ENCODE measurements at regions not wholly inside any gene's neighbourhood (a gene's known extent, or its start where the extent isn't known, plus 50 kb on each side); places are given as distances from the start of the nearest gene placed in this dataset.
"Not testable (repeated sequence)": the region's sequence is repeated elsewhere in the genome, so short reads cannot be mapped to it uniquely, and the experiment has no call there.

- not testable (repeated sequence) for DNase-seq
These were observed 54.8 kb upstream of the ZNF717 start for GRCh38 chr3:75840160-75840559.

DNA sequence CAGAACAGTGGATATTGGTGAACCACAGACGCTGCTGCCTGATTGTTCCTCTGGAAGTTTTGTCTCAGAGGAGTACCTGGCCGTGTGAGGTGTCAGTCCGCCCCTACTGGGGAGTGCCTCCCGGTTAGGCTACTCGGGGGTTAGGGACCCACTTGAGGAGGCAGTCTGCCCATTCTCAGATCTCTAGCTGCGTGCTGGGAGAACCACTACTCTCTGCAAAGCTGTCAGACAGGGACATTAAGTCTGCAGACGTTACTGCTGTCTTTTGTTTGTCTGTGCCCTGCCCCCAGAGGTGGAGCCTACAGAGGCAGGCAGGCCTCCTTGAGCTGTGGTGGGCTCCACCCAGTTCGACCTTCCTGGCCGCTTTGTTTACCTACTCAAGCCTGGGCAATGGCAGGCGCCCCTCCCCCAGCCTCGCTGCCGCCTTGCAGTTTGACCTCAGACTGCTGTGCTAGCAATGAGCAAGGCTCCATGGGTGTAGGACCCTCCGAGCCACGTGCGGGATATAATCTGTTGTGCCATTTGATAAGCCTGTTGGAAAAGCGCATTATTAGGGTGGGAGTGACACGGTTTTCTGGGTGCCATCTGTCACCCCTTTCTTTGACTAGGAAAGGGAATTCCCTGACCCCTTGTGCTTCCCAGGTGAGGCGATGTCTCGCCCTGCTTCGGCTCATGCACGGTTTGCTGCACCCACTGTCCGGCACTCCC is 65.1 kb upstream of the ZNF717 start:
- DNase-seq, result not testable (repeated sequence)

DNA sequence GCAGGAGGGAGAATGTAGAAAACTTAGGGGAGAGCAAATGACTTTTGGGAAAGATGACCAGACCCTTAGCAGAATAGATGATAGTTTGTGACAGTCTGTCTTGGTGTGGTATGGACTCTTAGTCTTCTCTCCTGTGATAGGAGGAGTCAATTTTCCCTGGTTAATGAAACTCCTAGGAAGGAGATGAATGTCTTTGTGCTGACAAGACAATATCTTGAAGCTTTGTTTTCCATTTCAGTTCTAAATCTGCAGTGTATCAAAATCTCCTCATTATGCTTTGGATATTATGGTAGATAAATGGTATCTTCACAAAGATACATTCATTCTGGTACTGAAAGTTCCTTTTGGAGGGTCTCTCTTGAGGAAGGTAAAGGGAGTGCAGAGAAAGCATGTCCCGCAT is 77.8 kb upstream of the ZNF717 start:
- no peak for DNase-seq

DNA sequence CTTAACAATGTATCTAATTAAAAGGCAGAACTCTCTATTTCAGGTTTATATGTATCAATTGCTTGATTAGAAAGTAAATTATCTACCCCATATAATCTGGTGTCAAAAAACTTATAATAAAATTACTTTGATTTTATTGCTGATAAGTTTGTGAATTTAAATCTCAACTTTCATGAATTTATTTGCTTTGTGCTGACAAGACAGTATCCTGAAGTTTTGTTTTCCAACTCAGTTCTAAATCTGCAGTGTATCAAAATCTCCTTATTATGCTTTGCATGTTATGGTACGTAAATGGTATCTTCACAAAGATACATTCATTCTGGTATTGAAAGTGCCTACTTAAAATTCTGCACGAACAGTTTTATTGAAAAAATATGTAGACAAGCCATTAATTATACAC is 78.5 kb upstream of the ZNF717 start:
- DNase-seq, result no peak

DNA sequence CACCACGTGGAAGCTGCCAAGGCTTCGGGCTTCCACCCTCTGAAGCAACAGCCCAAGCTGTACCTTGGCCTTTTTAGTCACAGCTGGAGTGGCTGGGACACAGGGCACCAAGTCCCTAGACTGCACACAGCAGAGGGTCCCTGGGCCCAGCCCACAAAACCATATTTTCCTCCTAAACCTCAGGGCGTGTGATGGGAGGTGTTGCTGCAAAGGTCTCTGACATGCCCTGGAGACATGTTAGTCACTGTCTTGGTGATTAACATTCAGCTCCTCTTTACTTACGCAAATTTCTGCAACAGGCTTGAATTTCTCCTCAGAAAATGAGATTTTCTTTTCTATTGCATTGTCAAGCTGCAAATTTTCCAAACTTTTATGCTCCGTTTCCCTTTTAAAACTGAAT is 98.4 kb upstream of the ZNF717 start:
- DNase-seq, result not testable (repeated sequence)

GRCh38 chr3:75886971-75887526 is 101.7 kb upstream of the ZNF717 start:
- no peak for DNase-seq

- DNase-seq, result no peak
These were observed 108.9 kb upstream of the ZNF717 start for GRCh38 chr3:75894234-75894633.

DNA sequence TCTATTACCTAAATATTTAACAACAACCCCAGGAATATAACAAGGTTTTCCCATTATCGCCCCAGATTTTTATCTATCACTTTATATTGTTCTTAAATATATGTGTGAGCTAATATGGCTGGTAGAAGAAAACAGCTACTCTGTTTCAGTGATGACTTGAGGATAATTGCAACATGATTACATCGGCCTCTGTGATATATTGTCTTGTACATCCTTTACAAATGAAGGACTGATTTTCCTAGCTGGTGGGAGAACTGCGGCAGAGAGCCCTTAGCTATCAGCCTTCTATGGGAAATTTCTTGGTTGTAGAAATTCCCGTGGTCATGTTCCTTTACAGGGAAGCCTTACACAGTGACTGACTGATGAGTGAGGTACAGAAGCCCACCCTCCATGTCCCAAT is 110.9 kb upstream of the ZNF717 start:
- no peak for DNase-seq

DNA sequence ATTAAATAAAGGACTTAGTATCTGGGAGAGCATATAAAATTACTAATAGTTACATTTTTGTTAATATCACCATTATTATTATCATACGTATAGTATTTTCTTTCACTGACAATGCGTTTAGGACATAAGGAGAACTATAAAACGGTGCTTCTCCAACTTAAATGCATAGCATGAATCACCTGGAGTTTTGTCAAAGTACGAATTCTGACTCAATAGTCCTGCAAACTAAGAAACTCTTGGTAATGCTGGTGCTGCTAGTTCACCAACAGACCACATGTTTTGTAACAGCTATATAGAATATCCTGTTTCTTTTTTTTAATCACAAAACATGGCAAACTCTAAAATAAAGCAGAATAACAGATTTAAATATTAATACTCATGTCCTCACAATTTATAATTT is 116.1 kb upstream of the ZNF717 start:
- not testable (repeated sequence) for DNase-seq

DNA sequence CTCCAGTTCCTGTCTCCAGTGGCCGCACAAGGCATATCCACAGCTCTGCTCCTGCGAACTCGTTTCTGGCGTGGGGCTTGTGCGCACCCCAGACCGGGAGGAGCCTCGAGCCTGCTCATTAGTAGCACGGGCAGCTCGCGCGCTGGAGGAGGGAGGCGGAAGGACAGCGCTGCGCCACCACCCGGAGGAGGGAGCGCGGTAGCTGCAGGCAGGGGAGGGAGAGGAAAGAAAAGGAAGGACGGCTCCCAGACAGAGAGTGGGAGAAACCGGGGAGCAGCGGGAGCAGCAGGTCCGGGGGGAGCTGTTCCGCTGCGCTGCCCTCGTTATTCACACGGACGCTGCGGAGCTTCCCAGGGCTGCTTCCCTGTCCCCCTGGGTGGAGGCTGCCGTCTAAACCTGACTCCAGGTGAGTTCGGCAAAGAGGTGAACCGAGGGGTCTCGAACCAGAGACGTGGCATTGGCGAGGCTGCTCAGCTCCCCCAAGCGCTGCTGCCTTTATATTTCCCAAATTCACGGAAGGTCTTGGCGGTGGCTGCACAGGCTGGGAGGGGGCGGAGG is 121.3 kb upstream of the ZNF717 start:
- DNase-seq, result peak; percentile 60

DNA sequence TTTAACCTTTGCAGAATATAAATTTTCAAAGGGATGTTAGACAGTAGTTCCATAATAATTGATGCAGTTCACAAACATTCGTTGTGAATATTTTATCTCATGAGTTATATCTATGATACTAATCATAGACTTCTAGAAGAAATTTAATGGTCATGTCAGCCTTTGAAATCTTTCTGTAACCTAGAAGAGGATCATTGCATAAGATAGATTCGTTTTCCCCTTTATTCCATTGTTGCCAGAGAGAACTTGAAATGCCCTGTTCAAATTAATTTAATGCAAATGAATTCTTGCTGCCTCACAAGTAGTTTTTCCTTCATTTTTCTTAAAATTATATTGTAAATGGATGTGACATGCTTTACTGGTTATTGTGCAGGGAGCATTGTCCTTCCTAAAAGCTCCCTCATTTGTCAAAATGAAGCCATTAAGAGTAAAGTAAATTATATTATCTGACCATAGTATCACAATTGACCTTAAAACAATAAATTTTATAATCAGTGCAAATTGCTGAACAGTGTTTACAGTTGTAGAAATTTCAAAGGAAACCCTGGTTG is 128.5 kb upstream of the ZNF717 start:
- no peak for DNase-seq

- not testable (repeated sequence) for DNase-seq
These were observed 129.4 kb upstream of the ZNF717 start for GRCh38 chr3:75914741-75915140.

GRCh38 chr3:75938921-75939320 is 153.6 kb upstream of the ZNF717 start:
- DNase-seq, result no peak

GRCh38 chr3:75951941-75952340 is 166.6 kb upstream of the ZNF717 start:
- no peak for DNase-seq

GRCh38 chr3:75960031-75960430 is 174.7 kb upstream of the ZNF717 start:
- DNase-seq, result not testable (repeated sequence)

GRCh38 chr3:75962054-75962453 is 176.7 kb upstream of the ZNF717 start:
- DNase-seq, result not testable (repeated sequence)

DNA sequence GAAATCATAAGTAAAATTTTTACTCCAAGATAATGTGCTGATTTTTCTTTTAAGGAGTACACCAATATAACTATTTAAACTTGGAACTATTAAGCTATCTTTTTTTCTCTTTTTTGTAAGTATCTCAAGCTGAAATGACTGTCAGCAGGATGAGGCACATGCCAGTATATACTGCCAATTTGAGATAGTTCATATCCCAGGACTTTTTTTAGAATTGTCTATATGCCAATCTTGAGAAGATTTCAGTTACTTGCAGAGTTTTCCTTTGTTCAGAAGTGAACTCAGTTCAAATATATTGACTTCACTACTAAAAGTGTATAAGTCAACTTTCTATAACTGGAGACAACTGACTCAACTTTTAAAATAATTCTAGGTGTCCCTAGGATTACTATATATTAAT is 181.7 kb upstream of the ZNF717 start:
- no peak for DNase-seq

GRCh38 chr3:75978686-75979085 is 193.3 kb upstream of the ZNF717 start:
- DNase-seq, result no peak

DNA sequence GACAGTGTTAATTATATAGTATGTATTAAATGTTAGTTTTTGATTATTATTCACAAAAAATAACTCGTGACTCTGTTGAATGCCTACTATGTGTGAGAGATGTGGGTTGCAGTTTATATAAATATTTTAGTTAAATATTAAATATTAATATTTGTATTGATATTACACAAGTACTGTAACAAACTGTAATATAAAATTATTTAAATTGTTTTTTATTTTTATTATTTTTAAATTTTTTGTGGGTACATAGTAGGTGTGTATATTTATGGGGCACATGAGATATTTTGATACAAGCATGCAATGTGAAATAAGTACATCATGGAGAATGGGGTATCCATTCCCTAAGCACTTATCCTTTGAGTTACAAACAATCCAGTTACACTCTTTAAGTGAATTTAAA is 196.1 kb upstream of the ZNF717 start:
- DNase-seq, result no peak

- DNase-seq, result no peak
These were observed 196.8 kb upstream of the ZNF717 start for GRCh38 chr3:75982151-75982550.

DNA sequence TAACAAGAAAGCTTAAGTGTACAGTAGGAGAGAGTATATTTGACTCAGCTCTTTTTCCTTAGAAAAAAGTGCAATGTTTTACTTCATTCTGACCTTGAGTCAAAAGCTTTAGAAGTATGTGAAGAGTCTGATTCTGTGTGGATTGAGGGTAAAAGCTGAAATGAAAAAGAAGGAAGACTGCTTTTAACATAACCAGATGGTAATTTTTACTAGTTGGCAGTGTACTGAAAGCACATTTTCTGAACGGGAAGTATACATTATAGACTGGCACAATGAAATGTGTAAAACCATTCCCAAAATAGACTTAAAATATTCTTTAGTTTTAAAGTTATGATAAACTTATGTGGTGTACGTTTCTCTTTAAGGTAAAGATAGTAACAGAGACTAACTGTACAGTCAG is 197.8 kb upstream of the ZNF717 start:
- DNase-seq, result no peak

DNA sequence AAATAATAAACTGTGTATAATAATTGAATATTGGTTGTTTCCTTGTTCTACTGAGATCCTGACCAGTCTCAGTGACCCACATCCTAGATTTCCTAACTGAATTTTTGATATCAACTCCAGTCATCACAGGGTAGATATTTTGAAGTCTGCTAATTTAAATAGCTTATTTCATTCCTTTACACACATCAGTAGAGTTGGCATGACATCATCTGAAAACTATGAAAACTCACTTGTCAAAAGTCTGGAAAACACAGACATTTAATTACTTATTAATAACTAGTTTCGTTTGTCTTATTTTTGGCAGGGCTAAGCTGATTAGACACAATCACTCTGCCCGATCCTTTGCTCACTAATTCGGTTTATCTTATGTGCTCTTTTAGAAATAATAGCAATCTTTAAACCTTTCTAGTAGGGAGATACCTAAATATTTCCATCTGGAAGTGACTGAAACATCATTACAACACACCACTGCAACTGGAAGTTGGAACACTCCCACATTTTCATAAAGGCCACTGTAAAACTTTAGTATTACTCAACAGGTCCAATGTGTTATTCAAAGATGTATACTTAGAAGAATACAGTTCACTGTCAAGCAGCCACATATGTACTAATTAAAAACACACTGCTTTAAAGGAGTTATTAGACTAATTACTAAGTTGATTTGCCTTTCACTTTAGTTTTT is 198.4 kb upstream of the ZNF717 start:
- no peak for DNase-seq

- no peak for DNase-seq
These were observed 200.1 kb upstream of the ZNF717 start for GRCh38 chr3:75985432-75985831.

- peak; percentile 51 for DNase-seq
These were observed 224.9 kb upstream of the ZNF717 start for GRCh38 chr3:76010252-76010651.
